Neural cell (in vitro differentiated cells): ENCODE measurements at regions not wholly inside any gene's neighbourhood (a gene's known extent, or its start where the extent isn't known, plus 50 kb on each side); places are given as distances from the start of the nearest gene placed in this dataset.

Source experiments
- EP300 ChIP-seq: fragments of 450-650 bp; conservative IDR thresholded peaks from 2 replicates; pipeline ENCODE4 v1.6.1; 2014; ENCODE audit warnings: antibody characterized with exemption, mild to moderate bottlenecking, moderate library complexity; ENCODE audit not compliant: poor library complexity, severe bottlenecking
- EZH2 ChIP-seq: fragments of 200-600, 300-800 bp; shearing (Covaris generic), sonication (generic); IDR thresholded peaks from 2 replicates; pipeline ENCODE4 v1.6.1; 2014; ENCODE audit warnings: antibody characterized with exemption, low read length, borderline replicate concordance, mild to moderate bottlenecking; ENCODE audit not compliant: insufficient read depth, poor library complexity, severe bottlenecking
- POLR2AphosphoS5 ChIP-seq: IDR thresholded peaks from 2 replicates; pipeline ENCODE4 v1.6.1; 2012
- RAD21 ChIP-seq: fragments of 450-650 bp; conservative IDR thresholded peaks from 2 replicates; pipeline ENCODE4 v1.6.1; 2014; ENCODE audit warnings: antibody characterized with exemption, mild to moderate bottlenecking, moderate library complexity
- SMC3 ChIP-seq: fragments of 450-650 bp; conservative IDR thresholded peaks from 2 replicates; pipeline ENCODE4 v1.6.1; 2014; ENCODE audit warnings: antibody characterized with exemption, mild to moderate bottlenecking, moderate library complexity; ENCODE audit not compliant: poor library complexity
- TAF1 ChIP-seq: IDR thresholded peaks from 2 replicates; pipeline ENCODE4 v1.6.1; 2012; ENCODE audit warnings: low read depth
- TF ChIP-seq, protein P1 (sequence below): fragments of 450-650 bp; IDR thresholded peaks from 2 replicates; pipeline ENCODE4 v1.5.1; 2014; ENCODE audit warnings: antibody characterized with exemption, mild to moderate bottlenecking, moderate library complexity; ENCODE audit not compliant: poor library complexity, severe bottlenecking

- TF ChIP-seq, protein P1, sequence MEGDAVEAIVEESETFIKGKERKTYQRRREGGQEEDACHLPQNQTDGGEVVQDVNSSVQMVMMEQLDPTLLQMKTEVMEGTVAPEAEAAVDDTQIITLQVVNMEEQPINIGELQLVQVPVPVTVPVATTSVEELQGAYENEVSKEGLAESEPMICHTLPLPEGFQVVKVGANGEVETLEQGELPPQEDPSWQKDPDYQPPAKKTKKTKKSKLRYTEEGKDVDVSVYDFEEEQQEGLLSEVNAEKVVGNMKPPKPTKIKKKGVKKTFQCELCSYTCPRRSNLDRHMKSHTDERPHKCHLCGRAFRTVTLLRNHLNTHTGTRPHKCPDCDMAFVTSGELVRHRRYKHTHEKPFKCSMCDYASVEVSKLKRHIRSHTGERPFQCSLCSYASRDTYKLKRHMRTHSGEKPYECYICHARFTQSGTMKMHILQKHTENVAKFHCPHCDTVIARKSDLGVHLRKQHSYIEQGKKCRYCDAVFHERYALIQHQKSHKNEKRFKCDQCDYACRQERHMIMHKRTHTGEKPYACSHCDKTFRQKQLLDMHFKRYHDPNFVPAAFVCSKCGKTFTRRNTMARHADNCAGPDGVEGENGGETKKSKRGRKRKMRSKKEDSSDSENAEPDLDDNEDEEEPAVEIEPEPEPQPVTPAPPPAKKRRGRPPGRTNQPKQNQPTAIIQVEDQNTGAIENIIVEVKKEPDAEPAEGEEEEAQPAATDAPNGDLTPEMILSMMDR = no peak
- TF ChIP-seq POLR2AphosphoS5 (no peak), TAF1 (no peak), EZH2 (no peak), RAD21 (no peak), EP300 (no peak), SMC3 (no peak)
These were observed 496.8 kb downstream of the CENPC start for GRCh38 chr4:67048530-67048929.
